ENCODE measurements at regions not wholly inside any gene's neighbourhood (a gene's known extent, or its start where the extent isn't known, plus 50 kb on each side); places are given as distances from the start of the nearest gene placed in this dataset.

- TF ChIP-seq, protein P1, sequence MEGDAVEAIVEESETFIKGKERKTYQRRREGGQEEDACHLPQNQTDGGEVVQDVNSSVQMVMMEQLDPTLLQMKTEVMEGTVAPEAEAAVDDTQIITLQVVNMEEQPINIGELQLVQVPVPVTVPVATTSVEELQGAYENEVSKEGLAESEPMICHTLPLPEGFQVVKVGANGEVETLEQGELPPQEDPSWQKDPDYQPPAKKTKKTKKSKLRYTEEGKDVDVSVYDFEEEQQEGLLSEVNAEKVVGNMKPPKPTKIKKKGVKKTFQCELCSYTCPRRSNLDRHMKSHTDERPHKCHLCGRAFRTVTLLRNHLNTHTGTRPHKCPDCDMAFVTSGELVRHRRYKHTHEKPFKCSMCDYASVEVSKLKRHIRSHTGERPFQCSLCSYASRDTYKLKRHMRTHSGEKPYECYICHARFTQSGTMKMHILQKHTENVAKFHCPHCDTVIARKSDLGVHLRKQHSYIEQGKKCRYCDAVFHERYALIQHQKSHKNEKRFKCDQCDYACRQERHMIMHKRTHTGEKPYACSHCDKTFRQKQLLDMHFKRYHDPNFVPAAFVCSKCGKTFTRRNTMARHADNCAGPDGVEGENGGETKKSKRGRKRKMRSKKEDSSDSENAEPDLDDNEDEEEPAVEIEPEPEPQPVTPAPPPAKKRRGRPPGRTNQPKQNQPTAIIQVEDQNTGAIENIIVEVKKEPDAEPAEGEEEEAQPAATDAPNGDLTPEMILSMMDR (IDR thresholded peaks at IDR 0.05): no peak
- no peak overlapping the region for H3K27ac ChIP-seq
Observed at GRCh38 chr22:48370508-48371325, 1457.0 kb downstream of the BRD1 start.

- TF ChIP-seq, protein P1 (IDR thresholded peaks at IDR 0.05): no peak
- TF ChIP-seq ZFX (IDR thresholded peaks at IDR 0.05; ENCODE audit: borderline replicate concordance): no peak
- no peak overlapping the region for H3K27ac ChIP-seq
Observed at GRCh38 chr22:48369789-48370507, 1457.7 kb downstream of the BRD1 start.

DNA sequence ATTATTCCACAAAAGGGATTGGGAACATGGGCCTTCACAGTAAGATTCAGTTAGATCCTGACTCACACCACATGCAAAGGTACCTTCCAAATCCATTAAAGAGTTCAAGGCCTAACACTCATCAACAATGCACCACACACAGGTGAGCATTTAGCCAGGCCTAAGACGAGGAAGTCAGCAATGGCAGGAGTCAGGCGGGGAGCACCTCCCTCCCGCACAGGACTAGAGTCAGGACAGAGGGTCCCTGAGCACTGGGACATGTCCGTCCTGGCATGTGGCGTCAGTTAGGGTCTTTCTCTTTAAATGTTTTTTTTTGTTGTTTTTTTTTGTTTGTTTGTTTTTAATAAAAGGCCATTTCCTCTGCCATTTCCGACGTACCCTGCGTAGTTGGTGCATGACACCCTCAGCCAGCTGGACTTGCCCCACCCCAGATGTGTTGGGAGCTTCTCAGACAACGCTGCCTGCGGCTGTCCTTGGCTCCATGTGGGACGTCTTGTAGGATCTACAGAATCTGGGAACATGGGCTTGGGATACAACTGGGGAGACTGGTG, 1458.6 kb downstream of the BRD1 start:
- H3K27ac ChIP-seq: no peak overlapping the region
- TF ChIP-seq, protein P1 (IDR thresholded peaks at IDR 0.05): no peak
- TF ChIP-seq ZFX (IDR thresholded peaks at IDR 0.05; ENCODE audit: borderline replicate concordance): no peak

DNA sequence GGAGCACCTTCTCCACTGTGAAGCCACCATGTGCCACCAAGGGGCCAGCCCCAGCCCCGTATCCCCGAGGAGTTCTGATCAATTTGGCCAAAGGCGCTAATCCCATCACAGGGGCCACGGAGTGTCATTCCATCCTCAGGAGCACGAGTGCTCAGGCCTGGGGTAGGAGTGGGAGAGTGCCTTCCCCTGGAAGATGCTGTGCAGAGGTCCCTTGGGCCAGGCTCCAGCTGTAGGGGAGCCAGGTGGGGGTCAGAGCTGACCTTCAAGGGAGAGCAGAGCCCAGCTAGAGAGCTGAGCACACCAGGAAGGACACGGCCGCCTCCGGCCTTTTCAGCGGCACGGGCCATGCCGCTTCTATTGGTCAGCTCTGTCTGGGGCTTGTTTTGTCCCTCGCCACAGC, 1459.9 kb downstream of the BRD1 start:
- TF ChIP-seq, protein P1 (IDR thresholded peaks at IDR 0.05): no peak
- no peak for TF ChIP-seq ZFX (IDR thresholded peaks at IDR 0.05; ENCODE audit: borderline replicate concordance)
- H3K27ac ChIP-seq: no peak overlapping the region

DNA sequence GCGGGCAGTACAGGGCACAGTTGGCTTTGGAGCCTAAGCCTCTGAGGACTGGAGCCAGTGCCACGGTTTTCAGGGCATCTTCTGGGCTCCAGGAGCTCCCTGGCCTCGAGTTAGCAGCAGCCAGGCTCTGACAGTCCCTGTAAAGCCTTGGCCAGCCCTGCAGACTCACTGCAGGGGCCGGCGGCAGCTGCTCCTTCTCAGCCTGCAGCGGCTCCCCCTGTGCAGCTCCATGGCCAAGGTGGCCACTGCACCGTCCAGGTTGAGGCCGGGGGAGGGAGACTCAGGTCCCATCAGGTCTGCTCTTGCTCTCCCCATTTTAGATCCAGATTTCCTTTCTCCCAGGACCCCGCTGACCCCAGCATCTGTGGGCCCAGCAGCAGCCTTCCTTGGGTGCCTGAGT, 1461.1 kb downstream of the BRD1 start:
- TF ChIP-seq, protein P1 (IDR thresholded peaks at IDR 0.05): no peak
- no peak for TF ChIP-seq ZFX (IDR thresholded peaks at IDR 0.05; ENCODE audit: borderline replicate concordance)
- H3K27ac ChIP-seq: no peak overlapping the region

DNA sequence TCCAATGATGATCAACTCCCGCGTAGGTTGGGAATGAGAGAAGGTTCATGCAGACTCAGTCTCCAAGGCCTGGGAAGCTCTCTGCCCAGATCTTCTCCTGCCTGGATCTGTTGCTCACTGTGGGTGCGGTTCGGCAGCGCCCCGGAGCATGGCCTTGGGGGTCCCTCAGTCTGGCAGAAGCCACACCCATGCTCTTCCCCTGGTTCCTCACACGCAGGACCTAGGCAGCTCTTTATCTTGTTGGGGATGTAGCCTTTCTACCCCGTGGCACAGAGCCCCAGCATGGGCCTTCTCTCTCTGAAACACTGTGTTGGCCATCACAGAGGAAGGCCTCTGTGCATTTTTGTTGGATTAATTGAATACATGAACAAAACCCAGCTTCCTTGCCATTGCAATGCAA, 1461.6 kb downstream of the BRD1 start:
- H3K27ac ChIP-seq: no peak overlapping the region
- TF ChIP-seq, protein P1 (IDR thresholded peaks at IDR 0.05): no peak
- TF ChIP-seq ZFX (IDR thresholded peaks at IDR 0.05; ENCODE audit: borderline replicate concordance): no peak

- TF ChIP-seq, protein P1 (IDR thresholded peaks at IDR 0.05): no peak
- TF ChIP-seq ZFX (IDR thresholded peaks at IDR 0.05; ENCODE audit: borderline replicate concordance): no peak
Observed at GRCh38 chr22:48365386-48365785, 1462.3 kb downstream of the BRD1 start.

More at GRCh38 chr22:48365386-48365785, 1462.3 kb downstream of the BRD1 start:
- H3K27ac ChIP-seq: no peak overlapping the region
